GM21737 (cell line): ENCODE measurements at regions not wholly inside any gene's neighbourhood (a gene's known extent, or its start where the extent isn't known, plus 50 kb on each side); places are given as distances from the start of the nearest gene placed in this dataset.
"Not testable (repeated sequence)": the region's sequence is repeated elsewhere in the genome, so short reads cannot be mapped to it uniquely, and the experiment has no call there.

Experiments
- ATAC-seq: cut with Tn5 transposase; IDR thresholded peaks from one replicate; pipeline ENCODE4 v1.9.1; 2021; ENCODE audit warnings: mild to moderate bottlenecking, moderate library complexity; ENCODE audit not compliant: unreplicated experiment

- no peak for ATAC-seq
Observed at GRCh38 chr2:207321514-207321913, 155.8 kb upstream of the KLF7 start.

GRCh38 chr2:207324001-207324400 is 158.3 kb upstream of the KLF7 start:
- ATAC-seq: no peak

GRCh38 chr2:207327513-207327912 is 161.8 kb upstream of the KLF7 start:
- ATAC-seq: no peak

- peak; percentile 37 for ATAC-seq
Observed at GRCh38 chr2:207328944-207329386, 163.2 kb upstream of the KLF7 start.

GRCh38 chr2:207330912-207331311 is 165.2 kb upstream of the KLF7 start:
- peak; percentile 56 for ATAC-seq

- no peak for ATAC-seq
Observed at GRCh38 chr2:207331674-207332073, 165.9 kb upstream of the KLF7 start.

- ATAC-seq: peak; percentile 27
Observed at GRCh38 chr2:207332480-207333212, 166.9 kb upstream of the KLF7 start.

GRCh38 chr2:207333599-207334300 is 168.0 kb upstream of the KLF7 start:
- no peak for ATAC-seq

GRCh38 chr2:207334301-207334623 is 168.5 kb upstream of the KLF7 start:
- no peak for ATAC-seq

GRCh38 chr2:207334624-207335371 is 169.1 kb upstream of the KLF7 start:
- ATAC-seq: no peak

- ATAC-seq: peak; percentile 48
Observed at GRCh38 chr2:207337234-207338219, 171.8 kb upstream of the KLF7 start.

GRCh38 chr2:207338220-207338607 is 172.5 kb upstream of the KLF7 start:
- no peak for ATAC-seq

GRCh38 chr2:207338610-207339009 is 172.9 kb upstream of the KLF7 start:
- no peak for ATAC-seq

- ATAC-seq: no peak
Observed at GRCh38 chr2:207341112-207341750, 175.5 kb upstream of the KLF7 start.

- ATAC-seq: no peak
Observed at GRCh38 chr2:207341804-207342203, 176.1 kb upstream of the KLF7 start.

GRCh38 chr2:207344596-207345394 is 179.0 kb upstream of the KLF7 start:
- ATAC-seq: not testable (repeated sequence)

- no peak for ATAC-seq
Observed at GRCh38 chr2:207351171-207351570, 178.6 kb upstream of the CREB1 start.

GRCh38 chr2:207352978-207353671 is 176.6 kb upstream of the CREB1 start:
- peak; percentile 76 for ATAC-seq

GRCh38 chr2:207353836-207354235 is 175.9 kb upstream of the CREB1 start:
- no peak for ATAC-seq
